A673 (cell line): ENCODE measurements at regions not wholly inside any gene's neighbourhood (a gene's known extent, or its start where the extent isn't known, plus 50 kb on each side); places are given as distances from the start of the nearest gene placed in this dataset.

Experiments used
- BruUV-seq: library from RNA; stranded (reverse); fragments of 400-500 nt; replicated peaks from 2 replicates; lab custom pipeline; 2021; lab: Mats Ljungman, UMichigan
- CTCF ChIA-PET: fragments of 300-600 bp; sonication (Branson Sonifier 250); formaldehyde crosslinking; loops from one replicate; lab custom pipeline; 2022; ENCODE audit warnings: antibody characterized with exemption; lab: Charles Lee
- POLR2A ChIA-PET: fragments of 300-600 bp; sonication (Branson Sonifier 250); formaldehyde crosslinking; loops from one replicate; lab custom pipeline; 2022; ENCODE audit warnings: antibody characterized with exemption; ENCODE audit not compliant: low non-redundant PET; lab: Charles Lee
- DNase-seq: peaks from one replicate; pipeline ENCODE4 v3.0.0-alpha.2; 2015; ENCODE audit warnings: low spot score
- H3K27ac ChIP-seq: fragments of 200-600 bp; sonication (generic); 2 replicates; pipeline ENCODE4 v1.5.1; 2016; ENCODE audit warnings: mixed run types, low read depth, mild to moderate bottlenecking, mixed read lengths, antibody characterized with exemption, low read length; ENCODE audit not compliant: poor library complexity, severe bottlenecking
- H3K27me3 ChIP-seq: fragments of 200-600 bp; sonication (generic); replicated peaks from 2 replicates; pipeline ENCODE4 v1.6.1; 2017; ENCODE audit warnings: mixed run types, low read depth, mild to moderate bottlenecking, mixed read lengths, antibody characterized with exemption, low read length; ENCODE audit not compliant: insufficient read depth, poor library complexity
- H3K36me3 ChIP-seq: fragments of 200-600 bp; sonication (generic); 2 replicates; pipeline ENCODE4 v1.6.1; 2016; ENCODE audit warnings: mixed run types, mild to moderate bottlenecking, mixed read lengths, antibody characterized with exemption, low read length; ENCODE audit not compliant: insufficient read depth, poor library complexity, severe bottlenecking
- H3K4me1 ChIP-seq: fragments of 200-600 bp; sonication (generic); 2 replicates; pipeline ENCODE4 v1.6.1; 2017; ENCODE audit warnings: mixed run types, mild to moderate bottlenecking, mixed read lengths, antibody characterized with exemption, low read length; ENCODE audit not compliant: insufficient read depth, poor library complexity, severe bottlenecking
- H3K4me3 ChIP-seq: fragments of 200-600 bp; sonication (generic); 2 replicates; pipeline ENCODE4 v1.5.1; 2016; ENCODE audit warnings: low read depth, mixed run types, mild to moderate bottlenecking, mixed read lengths, low read length; ENCODE audit not compliant: poor library complexity, severe bottlenecking
- H3K9me3 ChIP-seq: fragments of 200-600 bp; sonication (generic); 2 replicates; pipeline ENCODE4 v1.6.1; 2016; ENCODE audit warnings: mixed run types, low read depth, mild to moderate bottlenecking, mixed read lengths, antibody characterized with exemption, low read length; ENCODE audit not compliant: poor library complexity, severe bottlenecking
- EZH2 ChIP-seq: fragments of 200-600 bp; sonication (generic); IDR thresholded peaks from 2 replicates; pipeline ENCODE4 v1.6.1; 2017; ENCODE audit warnings: borderline replicate concordance, low read depth, mild to moderate bottlenecking, mixed read lengths, antibody characterized with exemption, low read length; ENCODE audit not compliant: poor library complexity, severe bottlenecking
- intact Hi-C: fragments of 100-400 bp; cut with micrococcal nuclease; formaldehyde crosslinking; loops from one replicate; pipeline ENCODE4 v1.10.0; 2022; ENCODE audit not compliant: unreplicated experiment
- TF ChIP-seq, protein P1 (sequence below): fragments of 300-800, 200-600 bp; sonication (generic); conservative IDR thresholded peaks from 2 replicates; pipeline ENCODE4 v1.5.1; 2017; ENCODE audit warnings: low read depth, mild to moderate bottlenecking, antibody characterized with exemption, low read length, moderate library complexity, mixed read lengths

GRCh38 chr6:88547768-88548167 is 381.6 kb upstream of the CNR1 start:
- DNase-seq = no peak
- BruUV-seq = no TSS peak
- H3K36me3 ChIP-seq = no peaks in the 10 kb centered on the region
- H3K4me3 ChIP-seq = no peak overlapping the region
- ChIA-PET POLR2A (no interaction called here), CTCF (no interaction called here)
- H3K4me1 ChIP-seq = no peaks in the 10 kb centered on the region
- no peaks in the 10 kb centered on the region for H3K9me3 ChIP-seq
- intact Hi-C loops = no loop called here
- H3K27me3 ChIP-seq = no peaks in the 10 kb centered on the region
- TF ChIP-seq, protein P1, sequence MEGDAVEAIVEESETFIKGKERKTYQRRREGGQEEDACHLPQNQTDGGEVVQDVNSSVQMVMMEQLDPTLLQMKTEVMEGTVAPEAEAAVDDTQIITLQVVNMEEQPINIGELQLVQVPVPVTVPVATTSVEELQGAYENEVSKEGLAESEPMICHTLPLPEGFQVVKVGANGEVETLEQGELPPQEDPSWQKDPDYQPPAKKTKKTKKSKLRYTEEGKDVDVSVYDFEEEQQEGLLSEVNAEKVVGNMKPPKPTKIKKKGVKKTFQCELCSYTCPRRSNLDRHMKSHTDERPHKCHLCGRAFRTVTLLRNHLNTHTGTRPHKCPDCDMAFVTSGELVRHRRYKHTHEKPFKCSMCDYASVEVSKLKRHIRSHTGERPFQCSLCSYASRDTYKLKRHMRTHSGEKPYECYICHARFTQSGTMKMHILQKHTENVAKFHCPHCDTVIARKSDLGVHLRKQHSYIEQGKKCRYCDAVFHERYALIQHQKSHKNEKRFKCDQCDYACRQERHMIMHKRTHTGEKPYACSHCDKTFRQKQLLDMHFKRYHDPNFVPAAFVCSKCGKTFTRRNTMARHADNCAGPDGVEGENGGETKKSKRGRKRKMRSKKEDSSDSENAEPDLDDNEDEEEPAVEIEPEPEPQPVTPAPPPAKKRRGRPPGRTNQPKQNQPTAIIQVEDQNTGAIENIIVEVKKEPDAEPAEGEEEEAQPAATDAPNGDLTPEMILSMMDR = no peak
- TF ChIP-seq EZH2 = no peak
- H3K27ac ChIP-seq = no peak overlapping the region

GRCh38 chr6:88545991-88546390 is 379.8 kb upstream of the CNR1 start:
- CTCF ChIA-PET = no interaction called here
- Histone ChIP-seq H3K4me3 (no peak overlapping the region), H3K27me3 (no peaks in the 10 kb centered on the region), H3K4me1 (no peaks in the 10 kb centered on the region), H3K9me3 (no peaks in the 10 kb centered on the region), H3K27ac (no peak overlapping the region), H3K36me3 (no peaks in the 10 kb centered on the region)
- intact Hi-C loops = no loop called here
- POLR2A ChIA-PET = no interaction called here
- DNase-seq = no peak
- BruUV-seq = no TSS peak
- no peak for TF ChIP-seq EZH2
- TF ChIP-seq, protein P1 = no peak

DNA sequence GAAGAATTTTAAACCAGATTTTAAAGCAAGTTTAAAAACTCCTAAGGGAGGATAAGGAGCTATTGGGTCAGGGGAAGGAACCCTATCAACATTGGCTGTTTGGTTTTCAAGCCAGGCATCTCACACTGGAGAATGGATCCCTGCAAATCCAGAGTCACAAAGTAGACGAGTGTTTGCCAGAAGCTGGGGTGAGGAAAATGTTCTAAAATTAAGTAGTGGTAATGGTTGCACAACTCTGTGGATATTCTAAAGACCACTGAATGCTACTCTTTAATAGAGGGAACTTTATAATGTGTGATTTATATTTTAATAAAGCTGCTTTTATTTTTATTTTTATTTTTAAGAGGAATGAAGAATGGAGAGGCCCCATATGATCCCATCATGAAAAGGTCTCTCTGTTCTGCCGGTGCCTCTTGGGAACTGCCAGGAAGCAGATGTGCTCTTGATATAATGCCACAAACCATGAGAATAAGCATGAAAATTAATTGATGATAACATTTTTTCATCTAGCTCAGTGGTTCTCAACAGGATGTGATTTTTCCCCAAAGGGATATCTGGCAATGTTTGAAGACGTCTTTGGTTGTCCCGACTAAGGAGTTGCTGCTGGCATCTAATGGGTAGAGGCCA is 379.0 kb upstream of the CNR1 start:
- intact Hi-C loops = no loop called here
- ChIA-PET POLR2A (no interaction called here), CTCF (no interaction called here)
- Histone ChIP-seq H3K4me1 (no peaks in the 10 kb centered on the region), H3K4me3 (no peak overlapping the region), H3K27ac (no peak overlapping the region), H3K9me3 (no peaks in the 10 kb centered on the region), H3K27me3 (no peaks in the 10 kb centered on the region), H3K36me3 (no peaks in the 10 kb centered on the region)
- TF ChIP-seq, protein P1 = no peak
- no peak for TF ChIP-seq EZH2
- no TSS peak for BruUV-seq
- DNase-seq = no peak
